HEK293 (cell line): ENCODE measurements at regions not wholly inside any gene's neighbourhood (a gene's known extent, or its start where the extent isn't known, plus 50 kb on each side); places are given as distances from the start of the nearest gene placed in this dataset.

ENCODE experiments used
- CTCF ChIA-PET: fragments of 350-600 bp; formaldehyde crosslinking; extraction: SDS; loops from one replicate; lab custom pipeline; 2021; ENCODE audit warnings: antibody characterized with exemption; lab: Yijun Ruan, JAX
- POLR2A ChIA-PET: fragments of 300-600 bp; formaldehyde crosslinking; extraction: SDS; loops from one replicate; lab custom pipeline; 2020; ENCODE audit warnings: antibody characterized with exemption, inconsistent platforms; lab: Yijun Ruan, JAX
- H3K27ac ChIP-seq: fragments of 200-500 bp; sonication (Bioruptor generic); 2 replicates; pipeline ENCODE4 v1.5.1; 2014; ENCODE audit warnings: low read depth, low read length, control low read depth, inconsistent platforms; ENCODE audit errors: extremely low read depth
- H3K36me3 ChIP-seq, 2 experiments: fragments of 200-500 bp in 1 of 2; sonication (Bioruptor generic) in 1 of 2; 1 replicate in 1 of 2; 2 replicates in 1 of 2; pipeline ENCODE4 v1.5.1; 2014 to 2017; ENCODE audit warnings: inconsistent platforms in 2 of 2, low read length in 2 of 2; ENCODE audit not compliant: control insufficient read depth in 2 of 2, insufficient read depth in 1 of 2
- H3K4me1 ChIP-seq: fragments of 200-500 bp; sonication (Bioruptor generic); 2 replicates; pipeline ENCODE4 v1.5.1; 2014; ENCODE audit warnings: mild to moderate bottlenecking, low read length, inconsistent platforms; ENCODE audit not compliant: control insufficient read depth, insufficient read depth
- H3K4me3 ChIP-seq: 2 replicates; pipeline ENCODE4 v1.5.1; 2011; ENCODE audit warnings: low read depth, mild to moderate bottlenecking, control low read depth, low read length, moderate library complexity
- H3K9me3 ChIP-seq: fragments of 200-500 bp; sonication (Bioruptor generic); 2 replicates; pipeline ENCODE4 v1.5.1; 2014; ENCODE audit warnings: low read depth, low read length, inconsistent platforms; ENCODE audit not compliant: control insufficient read depth, insufficient read depth
- BCL11A ChIP-seq: fragments of 450-650 bp; formaldehyde crosslinking; IDR thresholded peaks from 2 replicates; pipeline ENCODE4 v1.5.1; 2016; ENCODE audit warnings: low read depth, missing biosample characterization, missing genetic modification characterization
- FEZF1 ChIP-seq: fragments of 450-650 bp; formaldehyde crosslinking; IDR thresholded peaks from 2 replicates; pipeline ENCODE4 v1.5.1; 2016; ENCODE audit warnings: missing biosample characterization, missing genetic modification characterization
- GLIS1 ChIP-seq: fragments of 450-650 bp; formaldehyde crosslinking; IDR thresholded peaks from 2 replicates; pipeline ENCODE4 v1.5.1; 2016; ENCODE audit warnings: missing biosample characterization, missing genetic modification characterization
- HOXC10 ChIP-seq: sonication (generic); formaldehyde crosslinking; IDR thresholded peaks from 2 replicates; pipeline ENCODE4 v1.8.1; 2023; ENCODE audit warnings: mild to moderate bottlenecking, missing genetic modification reagents
- OSR2 ChIP-seq: fragments of 450-650 bp; formaldehyde crosslinking; IDR thresholded peaks from 2 replicates; pipeline ENCODE4 v1.5.1; 2016; ENCODE audit warnings: missing biosample characterization, missing genetic modification characterization
- PRDM1 ChIP-seq: fragments of 450-650 bp; formaldehyde crosslinking; IDR thresholded peaks from 2 replicates; pipeline ENCODE4; 2016; ENCODE audit warnings: missing biosample characterization, missing genetic modification characterization
- SCRT2 ChIP-seq: fragments of 450-650 bp; formaldehyde crosslinking; IDR thresholded peaks from 2 replicates; pipeline ENCODE4 v1.5.1; 2016; ENCODE audit warnings: missing biosample characterization, missing genetic modification characterization
- ZBTB49 ChIP-seq: fragments of 450-650 bp; formaldehyde crosslinking; IDR thresholded peaks from 2 replicates; pipeline ENCODE4 v1.5.1; 2016; ENCODE audit warnings: missing biosample characterization, missing genetic modification characterization, low read depth
- ZIC2 ChIP-seq: fragments of 450-650 bp; formaldehyde crosslinking; IDR thresholded peaks from 2 replicates; pipeline ENCODE4 v1.5.1; 2016; ENCODE audit warnings: missing biosample characterization, missing genetic modification characterization
- ZNF2 ChIP-seq: fragments of 450-650 bp; formaldehyde crosslinking; IDR thresholded peaks from 2 replicates; pipeline ENCODE4 v1.5.1; 2016; ENCODE audit warnings: missing biosample characterization, missing genetic modification characterization
- ZNF280C ChIP-seq: fragments of 450-650 bp; formaldehyde crosslinking; IDR thresholded peaks from 2 replicates; pipeline ENCODE4 v1.5.1; 2016; ENCODE audit warnings: missing biosample characterization, missing genetic modification characterization
- ZNF350 ChIP-seq: fragments of 450-650 bp; formaldehyde crosslinking; IDR thresholded peaks from 2 replicates; pipeline ENCODE4 v1.5.0; 2017; ENCODE audit warnings: missing biosample characterization, mild to moderate bottlenecking, missing genetic modification characterization
- ZNF354C ChIP-seq: fragments of 450-650 bp; formaldehyde crosslinking; IDR thresholded peaks from 2 replicates; pipeline ENCODE4 v1.5.1; 2016; ENCODE audit warnings: missing biosample characterization, missing genetic modification characterization, low read depth, borderline replicate concordance
- ZNF398 ChIP-seq: fragments of 450-650 bp; formaldehyde crosslinking; IDR thresholded peaks from 2 replicates; pipeline ENCODE4 v1.5.1; 2017; ENCODE audit warnings: missing biosample characterization, missing genetic modification characterization
- ZNF423 ChIP-seq: fragments of 450-650 bp; formaldehyde crosslinking; IDR thresholded peaks from 2 replicates; pipeline ENCODE4 v1.5.1; 2016; ENCODE audit warnings: missing biosample characterization, missing genetic modification characterization
- ZNF501 ChIP-seq: fragments of 450-650 bp; formaldehyde crosslinking; IDR thresholded peaks from 2 replicates; pipeline ENCODE4 v1.5.1; 2016; ENCODE audit warnings: missing biosample characterization, missing genetic modification characterization
- ZNF558 ChIP-seq: fragments of 450-650 bp; formaldehyde crosslinking; IDR thresholded peaks from 2 replicates; pipeline ENCODE4 v1.5.1; 2016; ENCODE audit warnings: missing biosample characterization, missing genetic modification characterization
- ZNF561 ChIP-seq: fragments of 450-650 bp; IDR thresholded peaks from 2 replicates; pipeline ENCODE4 v1.5.1; 2018; ENCODE audit warnings: missing biosample characterization, missing genetic modification characterization, borderline replicate concordance
- ZNF600 ChIP-seq: fragments of 450-650 bp; formaldehyde crosslinking; IDR thresholded peaks from 2 replicates; pipeline ENCODE4 v1.5.1; 2016; ENCODE audit warnings: missing biosample characterization, missing genetic modification characterization
- ZNF629 ChIP-seq: fragments of 450-650 bp; formaldehyde crosslinking; IDR thresholded peaks from 2 replicates; pipeline ENCODE4 v1.5.1; 2017; ENCODE audit warnings: missing biosample characterization, missing genetic modification characterization
- ZNF639 ChIP-seq: fragments of 450-650 bp; formaldehyde crosslinking; IDR thresholded peaks from 2 replicates; pipeline ENCODE4 v1.5.1; 2016; ENCODE audit warnings: missing biosample characterization, missing genetic modification characterization
- ZNF654 ChIP-seq: fragments of 450-650 bp; formaldehyde crosslinking; IDR thresholded peaks from 2 replicates; pipeline ENCODE4 v1.5.1; 2016; ENCODE audit warnings: low read depth, missing biosample characterization, missing genetic modification characterization
- ZNF837 ChIP-seq: fragments of 450-650 bp; formaldehyde crosslinking; IDR thresholded peaks from 2 replicates; pipeline ENCODE4 v1.5.1; 2016; ENCODE audit warnings: missing biosample characterization, missing genetic modification characterization

GRCh38 chr13:86825410-86825809 lies 845.8 kb upstream of the SLITRK5 start (continued):
- TF ChIP-seq ZBTB49 (no peak), ZNF639 (tag by site-specific recombination) (no peak)

- ChIA-PET POLR2A (no interaction called here), CTCF (interaction anchor here (0.9 kb wide), 1 partner anchor 9 kb away, joined by 3 read pairs; no protein-coding TSS in a partner anchor)
- Histone ChIP-seq H3K9me3 (no peaks in the 10 kb centered on the region), H3K4me3 (no peak overlapping the region), H3K27ac (no peak overlapping the region), H3K4me1 (no peaks in the 10 kb centered on the region), H3K36me3 (no peaks in the 10 kb centered on the region)
- TF ChIP-seq HOXC10 (CRISPR knock-in tag) (no peak), ZNF600 (tag by site-specific recombination) (no peak), FEZF1 (no peak), SCRT2 (no peak), ZNF629 (tag by site-specific recombination) (no peak), ZNF837 (no peak), ZNF350 (tag by site-specific recombination) (no peak)
These were observed 844.9 kb upstream of the SLITRK5 start for GRCh38 chr13:86826232-86826631.

GRCh38 chr13:86830046-86830445 lies 841.1 kb upstream of the SLITRK5 start:
- H3K36me3 ChIP-seq, result no peaks in the 10 kb centered on the region

GRCh38 chr13:86831084-86831483 lies 840.1 kb upstream of the SLITRK5 start:
- no peaks in the 10 kb centered on the region for H3K4me1 ChIP-seq
- POLR2A ChIA-PET, result no interaction called here
- no peaks in the 10 kb centered on the region for H3K9me3 ChIP-seq
- TF ChIP-seq ZNF558 (tag by site-specific recombination) (no peak), BCL11A (tag by site-specific recombination) (no peak), ZNF354C (tag by site-specific recombination) (no peak), ZNF561 (tag by site-specific recombination) (no peak), ZNF423 (tag by site-specific recombination) (no peak), ZNF501 (tag by site-specific recombination) (no peak), ZNF280C (tag by site-specific recombination) (no peak), ZIC2 (tag by site-specific recombination) (no peak), ZNF2 (no peak), ZNF837 (no peak), ZNF398 (tag by site-specific recombination) (no peak), PRDM1 (tag by site-specific recombination) (no peak)
- CTCF ChIA-PET, result no interaction called here
- no peaks in the 10 kb centered on the region for H3K36me3 ChIP-seq
- H3K27ac ChIP-seq, result no peak overlapping the region
- no peak overlapping the region for H3K4me3 ChIP-seq

More at GRCh38 chr13:86830046-86830445, 841.1 kb upstream of the SLITRK5 start:
- Histone ChIP-seq H3K27ac (no peak overlapping the region), H3K4me1 (no peaks in the 10 kb centered on the region), H3K9me3 (no peaks in the 10 kb centered on the region), H3K4me3 (no peak overlapping the region)
- TF ChIP-seq GLIS1 (tag by site-specific recombination) (no peak), ZNF654 (no peak), OSR2 (tag by site-specific recombination) (no peak)
- CTCF ChIA-PET, result no interaction called here
- POLR2A ChIA-PET, result no interaction called here
